GM04503 (cell line): ENCODE measurements at regions not wholly inside any gene's neighbourhood (a gene's known extent, or its start where the extent isn't known, plus 50 kb on each side); places are given as distances from the start of the nearest gene placed in this dataset.
"Not testable (repeated sequence)": the region's sequence is repeated elsewhere in the genome, so short reads cannot be mapped to it uniquely, and the experiment has no call there.

Experiments
- DNase-seq: peaks from one replicate; pipeline ENCODE4 v3.0.0-alpha.2; 2012; ENCODE audit warnings: low read depth

DNA sequence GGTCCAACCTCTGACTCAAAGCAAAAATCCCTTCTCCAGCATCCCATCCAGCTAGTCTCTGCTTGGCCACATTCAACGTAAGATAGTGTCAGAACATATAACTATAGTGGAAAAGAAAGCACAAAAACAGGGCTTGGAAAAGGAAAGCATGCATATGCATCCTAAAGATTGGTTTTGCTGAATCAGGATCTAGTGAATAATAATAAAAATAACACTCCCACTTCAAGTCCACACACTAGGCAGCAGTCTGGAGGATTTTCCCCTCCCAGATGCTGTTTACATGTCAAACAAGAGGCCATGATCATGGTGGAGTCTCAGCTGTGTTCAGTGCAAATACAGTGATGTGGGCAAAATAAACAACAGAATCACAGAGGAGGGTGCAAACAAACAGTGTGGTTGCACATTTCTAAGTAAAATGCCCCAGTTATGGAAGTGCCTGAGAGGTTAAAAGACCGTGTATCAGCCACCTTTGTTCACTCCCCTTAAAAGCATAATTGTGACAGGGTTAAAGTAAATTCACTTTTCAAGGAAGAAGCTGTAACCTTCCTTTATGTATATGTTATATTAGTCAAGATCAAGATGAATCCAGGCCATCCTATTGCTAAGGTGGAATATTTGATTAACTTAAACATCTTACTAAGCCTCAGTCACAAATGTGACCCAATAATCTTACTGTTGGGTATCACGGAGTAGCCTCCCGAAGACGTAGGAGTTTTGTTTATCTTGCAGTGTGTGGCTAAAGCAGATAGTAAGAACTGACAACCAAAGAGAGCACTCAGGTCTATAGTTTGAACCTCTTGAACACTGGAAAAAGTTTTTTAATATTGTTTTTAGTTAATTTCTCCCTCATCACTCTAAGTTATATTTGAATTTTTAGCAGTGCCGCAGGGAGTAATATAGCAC, 424.5 kb downstream of the SOX2 start:
- no peak for DNase-seq

DNA sequence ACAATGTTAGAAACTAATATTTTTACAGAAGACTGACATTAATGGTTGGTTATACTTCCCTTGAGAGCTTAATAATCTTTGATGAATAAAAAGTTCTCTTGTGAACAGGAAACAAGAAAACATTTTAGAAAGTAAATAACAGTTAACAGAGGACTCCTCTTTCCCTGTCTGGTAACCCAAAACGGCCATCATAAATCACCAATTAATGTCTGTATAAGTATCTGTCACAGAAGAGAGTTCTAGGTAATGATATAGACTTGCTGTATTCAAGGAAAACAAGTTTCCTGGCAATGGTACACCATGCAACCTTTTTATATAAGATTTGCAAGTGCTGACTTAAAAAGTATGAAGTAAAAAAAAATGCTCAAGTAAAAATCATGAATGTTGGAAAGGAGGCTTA, 426.7 kb downstream of the SOX2 start:
- no peak for DNase-seq

DNA sequence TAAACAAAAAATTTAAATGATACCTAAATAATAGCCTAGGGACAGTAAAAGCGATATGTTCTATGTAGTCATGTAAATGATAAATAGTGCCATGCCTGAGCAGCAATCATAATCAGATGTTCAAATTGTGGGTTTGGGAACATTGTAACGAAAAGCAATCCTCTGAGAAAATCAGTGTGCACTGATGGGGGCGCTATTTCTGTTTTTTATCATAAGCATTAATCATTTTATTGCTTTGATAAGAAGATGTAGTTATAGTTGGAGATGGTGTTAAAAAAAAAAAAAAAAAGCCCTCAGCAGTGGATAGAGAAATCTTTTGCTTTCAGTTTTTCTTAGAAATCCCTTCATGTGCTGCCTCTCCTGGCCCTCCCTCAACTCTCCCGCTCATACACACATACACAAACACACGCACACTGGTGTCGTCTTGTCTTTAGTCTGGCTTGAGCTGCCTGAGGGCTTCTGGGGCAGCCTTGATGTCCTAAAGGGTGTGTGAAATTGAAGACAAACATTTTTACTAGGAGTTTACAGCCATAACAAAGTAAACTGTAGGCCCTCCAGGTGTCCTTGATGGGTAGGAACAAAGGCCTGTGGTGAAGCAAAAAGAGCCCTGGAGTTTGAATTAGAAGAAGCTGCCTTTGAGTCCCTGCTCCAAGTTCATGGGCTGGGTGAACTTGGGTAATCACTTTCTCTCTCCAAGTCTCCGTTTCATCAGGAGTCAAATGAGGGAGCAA, 428.1 kb downstream of the SOX2 start:
- no peak for DNase-seq

DNA sequence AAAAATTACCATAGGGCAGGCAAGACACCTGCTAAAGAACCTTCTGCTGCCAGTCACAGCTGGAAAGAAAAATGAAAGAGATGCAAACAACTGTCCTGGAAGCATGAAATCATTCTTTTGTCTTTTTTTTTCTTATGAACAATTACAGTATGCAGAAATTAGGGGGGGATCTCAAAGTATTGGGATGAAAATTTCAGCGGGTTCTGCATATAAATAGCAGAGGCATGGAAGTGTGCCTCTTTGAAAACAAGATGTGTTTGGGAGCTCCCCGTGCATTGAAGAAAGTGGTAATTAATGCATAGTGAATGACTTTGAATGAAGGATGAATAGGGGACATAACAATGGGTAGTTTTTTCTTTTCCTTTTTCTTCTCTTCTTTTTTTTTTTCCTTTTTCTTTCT, 431.2 kb downstream of the SOX2 start:
- DNase-seq: no peak

DNA sequence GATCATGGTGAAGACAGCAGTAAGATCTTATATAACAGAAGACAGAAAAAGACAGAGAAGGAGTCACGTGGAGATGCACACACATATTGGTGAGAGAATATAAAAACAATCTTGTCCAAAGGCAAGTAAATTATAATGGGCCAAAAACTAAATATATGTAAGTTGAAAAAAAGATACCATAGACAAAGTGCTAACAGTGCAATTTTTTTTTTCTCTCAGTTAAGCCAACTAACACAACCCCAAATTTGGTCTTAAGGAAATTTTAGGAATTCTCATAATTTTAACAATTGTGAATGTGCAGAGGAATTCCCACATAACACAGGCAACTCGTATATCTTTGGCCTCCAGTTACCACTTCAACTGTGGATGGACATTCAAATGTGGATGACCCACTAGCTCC, 432.2 kb downstream of the SOX2 start:
- DNase-seq: no peak

DNA sequence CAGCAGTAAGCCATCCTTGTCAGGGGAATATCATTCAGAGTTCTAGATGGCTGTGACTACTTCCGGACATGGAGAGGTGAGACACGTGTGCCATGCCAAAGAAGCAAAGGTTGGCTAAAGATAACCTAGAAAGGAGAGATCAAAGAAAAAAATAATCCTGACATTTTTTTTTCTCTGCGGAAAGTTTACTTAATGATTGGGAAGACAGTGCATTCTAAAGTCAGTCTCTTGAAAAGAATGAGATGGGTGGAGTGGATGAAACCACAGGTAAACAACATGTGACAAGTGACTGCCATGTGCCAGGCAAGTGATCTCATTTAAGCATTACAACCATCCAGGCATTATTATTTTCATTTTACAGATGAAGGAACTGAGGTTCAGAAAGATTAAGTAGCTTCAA, 436.6 kb downstream of the SOX2 start:
- DNase-seq: no peak

DNA sequence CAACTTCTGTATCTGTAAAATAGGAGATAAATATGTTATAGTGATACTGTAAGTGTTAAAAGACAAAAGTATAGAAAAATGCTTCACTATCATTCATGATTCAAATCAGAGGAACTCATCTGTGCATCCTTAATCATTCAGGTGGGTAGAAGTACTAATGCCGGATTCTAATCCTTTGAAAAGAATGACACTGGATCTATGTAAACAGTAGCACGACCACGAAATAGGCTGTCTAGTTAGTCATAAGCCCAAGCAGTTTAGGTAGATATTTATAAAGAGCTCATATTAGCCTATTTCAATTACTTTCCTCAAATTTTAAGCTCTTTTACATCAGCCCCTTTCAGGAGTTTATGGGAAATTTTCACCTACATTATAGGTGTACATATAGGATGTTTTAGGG, 437.9 kb downstream of the SOX2 start:
- DNase-seq: no peak

DNA sequence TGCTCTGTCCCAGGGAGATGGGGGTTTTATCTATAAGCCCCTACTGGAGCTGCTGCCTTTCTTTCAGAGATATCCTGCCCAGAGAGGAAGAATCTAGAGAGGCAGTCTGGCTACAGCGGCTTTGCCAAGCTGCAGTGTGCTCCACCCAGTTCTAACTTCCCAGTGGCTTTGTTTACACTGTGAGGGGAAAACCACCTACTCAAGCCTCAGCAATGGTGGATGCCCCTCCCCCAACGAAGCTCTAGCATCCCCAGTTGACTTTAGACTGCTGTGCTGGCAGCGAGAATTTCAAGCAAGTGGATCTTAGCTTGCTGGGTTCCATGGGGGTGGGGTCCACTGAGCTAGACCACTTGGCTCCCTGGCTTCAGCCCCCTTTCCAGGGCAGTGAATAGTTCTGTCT, 444.6 kb downstream of the SOX2 start:
- not testable (repeated sequence) for DNase-seq

DNA sequence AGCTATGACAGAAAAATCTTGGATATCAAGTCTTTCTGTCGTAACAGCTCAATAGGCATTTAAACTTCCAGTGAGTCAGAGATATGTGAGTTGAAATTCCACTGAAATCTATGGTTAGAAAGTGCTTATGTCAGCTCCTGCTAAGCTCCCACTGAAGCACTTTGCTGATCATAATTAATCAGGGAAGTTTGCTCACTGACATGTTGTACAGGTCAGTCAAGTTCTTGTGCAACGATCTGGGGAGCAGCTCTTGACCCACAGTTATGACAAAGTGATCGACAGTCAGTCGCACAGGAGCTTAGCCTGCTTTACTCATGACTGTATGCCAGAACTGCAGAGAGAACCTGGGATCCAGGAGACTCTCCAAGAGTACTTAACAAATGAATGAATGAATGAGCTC, 453.5 kb downstream of the SOX2 start:
- no peak for DNase-seq

DNA sequence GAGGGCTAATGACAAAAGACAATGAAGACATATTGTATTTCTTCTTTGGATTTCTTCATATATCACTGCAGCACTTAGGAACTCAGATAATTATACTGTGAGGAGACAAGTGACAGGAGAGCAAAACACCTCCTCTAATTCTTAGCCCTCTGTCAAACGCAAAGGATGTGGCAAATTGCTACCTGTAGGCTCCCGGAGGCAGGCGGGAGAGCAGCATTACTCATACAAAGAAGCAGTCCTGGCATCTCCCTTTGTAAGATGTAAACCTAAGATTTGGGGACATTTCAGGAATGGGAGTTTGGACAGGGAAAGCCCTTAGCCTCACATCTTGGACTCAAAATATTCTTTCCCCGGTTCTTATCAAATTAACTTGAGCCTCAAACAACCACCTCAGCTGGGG, 460.8 kb downstream of the SOX2 start:
- no peak for DNase-seq

DNA sequence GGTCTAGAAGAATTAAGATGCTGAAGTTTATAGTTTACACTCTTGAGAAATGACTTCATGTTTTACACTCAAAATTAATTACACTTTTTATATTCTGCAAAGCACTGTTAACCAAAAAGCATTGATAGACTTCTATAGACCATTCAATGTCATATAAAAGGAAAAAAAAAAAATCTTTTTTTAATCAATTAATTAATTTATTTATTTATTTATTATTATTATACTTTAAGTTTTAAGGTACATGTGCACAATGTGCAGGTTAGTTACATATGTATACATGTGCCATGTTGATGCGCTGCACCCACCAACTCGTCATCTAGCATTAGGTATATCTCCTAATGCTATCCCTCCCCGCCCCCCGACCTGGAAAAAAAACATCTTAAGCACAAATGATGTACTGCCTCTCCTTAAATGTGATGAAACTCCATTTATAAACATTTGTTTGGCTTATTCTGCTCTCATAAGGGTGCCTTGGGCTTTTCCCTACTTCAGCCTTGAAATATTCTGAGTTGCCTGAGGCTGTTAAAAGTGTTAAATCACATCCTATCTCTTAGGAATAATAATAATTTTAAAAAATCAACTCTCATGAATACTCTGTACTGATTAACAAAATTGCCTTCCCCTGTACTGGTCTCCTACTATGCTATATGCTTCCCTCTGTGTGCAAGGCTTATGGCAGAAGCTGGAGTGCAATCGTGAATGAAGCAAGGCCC, 466.9 kb downstream of the SOX2 start:
- no peak for DNase-seq

DNA sequence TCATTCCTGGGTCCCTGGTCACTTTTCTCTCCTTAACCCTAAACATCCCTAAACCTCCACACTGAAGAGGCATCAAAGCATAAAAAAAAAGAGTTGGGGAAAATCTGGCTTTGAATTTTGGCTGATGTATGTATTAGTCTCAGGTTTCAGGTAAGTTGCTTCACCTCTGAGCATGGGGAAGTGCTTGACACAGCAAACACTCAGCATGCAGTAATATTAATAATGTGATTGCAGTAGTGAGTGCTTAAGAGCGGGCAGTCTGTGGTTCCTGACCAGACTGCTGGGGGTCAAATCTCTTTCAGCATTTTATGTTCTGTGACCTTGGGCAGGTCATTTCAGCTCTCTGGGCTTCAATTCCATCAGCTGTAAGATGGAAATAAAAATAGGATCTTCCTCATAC, 467.9 kb downstream of the SOX2 start:
- no peak for DNase-seq

DNA sequence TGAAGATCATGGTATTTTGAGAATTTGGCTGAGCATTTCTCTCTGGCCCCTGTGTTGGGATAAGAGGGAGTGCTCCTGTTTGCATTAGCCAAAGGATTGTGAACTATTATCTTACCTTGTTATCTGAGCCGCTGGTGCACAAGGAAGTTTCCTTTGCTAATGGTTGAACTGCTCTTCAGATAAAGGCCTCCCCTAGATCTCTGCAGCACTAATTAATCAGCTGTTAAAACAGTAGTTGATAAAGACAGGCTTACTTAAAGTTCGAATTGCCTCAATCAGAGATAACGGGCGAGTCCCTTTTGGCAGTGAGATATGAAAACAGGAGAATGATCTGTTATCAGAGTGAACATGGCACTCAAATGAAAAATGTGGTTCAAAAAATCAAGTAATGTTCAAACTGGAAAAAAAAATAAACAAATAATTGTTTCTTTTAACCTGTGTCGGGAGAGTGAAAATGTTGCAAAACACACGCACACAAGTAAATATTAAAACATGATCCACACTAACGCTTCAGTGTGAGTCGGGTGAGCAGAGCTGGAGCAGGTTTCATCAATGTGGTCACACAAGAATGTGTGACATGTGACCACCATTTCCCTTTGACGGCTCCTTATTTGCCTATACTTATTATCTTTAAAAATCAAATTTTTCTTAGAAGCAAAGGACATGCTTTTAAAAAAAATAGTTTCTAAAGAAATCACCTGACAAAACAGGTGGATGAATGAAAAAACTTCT, 469.1 kb downstream of the SOX2 start:
- DNase-seq: no peak

DNA sequence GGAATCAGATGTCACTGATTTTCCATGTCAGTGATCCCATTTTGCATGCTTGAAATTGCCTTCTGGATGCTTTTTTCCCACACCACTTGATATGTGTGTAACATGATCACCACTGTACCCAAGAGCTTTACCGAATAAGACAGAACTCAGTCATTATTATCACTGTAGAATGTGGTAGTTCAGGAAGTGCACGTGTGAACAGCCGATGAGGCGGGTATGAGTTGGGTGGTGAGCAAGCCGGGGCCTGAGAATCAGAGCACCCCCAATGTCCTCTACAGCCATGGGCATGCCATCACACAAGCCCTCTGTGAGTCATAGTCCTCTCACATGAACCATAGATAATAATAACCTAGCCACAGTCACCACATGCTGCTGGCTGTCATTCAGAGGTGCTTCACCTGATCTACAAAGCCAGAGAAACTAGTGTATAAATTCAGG, 470.8 kb downstream of the SOX2 start:
- DNase-seq: no peak

DNA sequence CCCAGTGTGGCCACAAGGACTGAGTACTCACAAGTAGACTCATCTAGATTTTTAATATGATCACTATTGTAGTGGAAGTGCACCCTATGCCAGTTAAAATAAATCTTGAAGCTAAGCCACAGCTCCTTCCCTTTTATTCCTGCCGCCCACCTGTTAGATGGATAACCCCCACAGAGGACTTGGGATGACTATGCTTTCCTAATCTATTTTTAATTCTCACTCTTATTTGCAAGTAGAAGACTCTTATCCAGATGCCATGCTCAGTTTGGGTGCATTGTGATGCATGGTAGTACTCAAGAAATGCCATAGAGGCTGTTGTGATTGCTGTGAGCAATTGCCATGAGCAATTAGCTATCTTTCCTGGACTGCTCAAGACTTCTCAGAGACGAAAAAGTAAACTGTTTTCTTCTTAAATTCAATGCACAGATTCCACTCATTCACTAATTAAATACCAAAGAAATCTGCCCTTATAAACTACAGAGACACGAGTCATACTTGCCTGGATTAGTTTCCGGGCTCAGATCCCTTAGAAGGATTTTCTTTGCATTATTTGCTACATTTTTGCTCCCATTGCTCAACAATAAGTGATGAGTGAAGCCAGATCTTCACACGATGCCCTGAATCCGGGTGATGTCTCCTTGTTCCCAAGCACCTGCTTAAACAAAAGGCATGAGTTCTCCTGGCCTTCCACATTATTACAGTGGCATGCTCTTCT, 472.1 kb downstream of the SOX2 start:
- DNase-seq: no peak

DNA sequence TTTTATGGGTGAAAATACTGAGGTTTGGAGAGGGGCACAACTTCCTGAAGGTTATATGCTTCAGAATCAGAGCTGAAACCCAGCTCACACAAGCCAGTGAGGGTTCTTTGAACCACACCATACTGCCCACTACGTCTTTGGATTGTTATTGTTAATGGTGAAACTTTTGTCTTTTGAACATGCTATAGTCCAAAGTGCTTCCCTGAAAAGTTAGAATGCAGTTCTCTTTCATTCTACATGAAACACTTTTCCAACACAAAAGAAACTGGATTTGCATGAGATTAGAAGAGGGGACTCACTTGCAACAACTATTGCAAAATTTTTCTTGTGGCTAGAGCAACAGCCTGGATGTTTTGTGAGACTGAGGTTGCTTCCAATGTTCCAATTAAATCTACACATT, 473.6 kb downstream of the SOX2 start:
- no peak for DNase-seq

DNA sequence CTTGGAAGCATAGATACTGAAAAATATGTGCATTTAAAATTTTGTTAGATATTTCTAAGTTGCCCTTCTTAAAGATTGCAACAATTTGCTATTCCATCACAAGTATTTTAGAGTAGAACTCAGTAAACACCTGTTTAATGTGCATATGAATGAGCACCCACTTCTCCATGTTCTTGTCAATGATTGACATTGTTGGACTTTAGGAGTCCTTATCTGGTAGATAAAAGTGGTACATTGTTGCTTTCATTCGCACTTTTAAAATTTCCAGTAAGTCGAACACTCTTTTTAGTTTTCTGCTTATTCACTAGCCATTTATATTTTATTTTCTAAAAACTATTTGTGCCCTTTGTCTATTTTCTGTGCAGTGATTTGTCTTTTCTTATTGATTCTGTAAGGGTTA, 478.3 kb downstream of the SOX2 start:
- no peak for DNase-seq

DNA sequence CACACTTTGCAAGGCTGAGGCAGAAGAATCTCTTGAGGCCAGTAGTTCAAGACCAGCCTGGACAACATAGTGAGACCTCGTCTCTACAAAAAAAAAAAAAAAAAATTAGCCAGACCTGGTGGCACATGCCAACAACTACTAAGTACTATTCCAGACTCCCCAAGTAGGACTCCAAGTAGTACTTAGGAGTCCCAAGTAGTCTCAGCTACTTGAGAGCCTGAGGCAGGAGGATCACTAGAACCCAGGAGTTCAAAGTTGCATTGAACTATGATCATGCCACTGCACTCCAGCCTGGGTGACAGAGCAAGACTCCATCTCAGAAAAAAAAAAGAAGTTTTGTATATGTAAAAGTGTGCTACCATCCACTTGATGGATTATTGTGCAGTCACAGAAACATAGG, 486.6 kb downstream of the SOX2 start:
- DNase-seq: no peak

DNA sequence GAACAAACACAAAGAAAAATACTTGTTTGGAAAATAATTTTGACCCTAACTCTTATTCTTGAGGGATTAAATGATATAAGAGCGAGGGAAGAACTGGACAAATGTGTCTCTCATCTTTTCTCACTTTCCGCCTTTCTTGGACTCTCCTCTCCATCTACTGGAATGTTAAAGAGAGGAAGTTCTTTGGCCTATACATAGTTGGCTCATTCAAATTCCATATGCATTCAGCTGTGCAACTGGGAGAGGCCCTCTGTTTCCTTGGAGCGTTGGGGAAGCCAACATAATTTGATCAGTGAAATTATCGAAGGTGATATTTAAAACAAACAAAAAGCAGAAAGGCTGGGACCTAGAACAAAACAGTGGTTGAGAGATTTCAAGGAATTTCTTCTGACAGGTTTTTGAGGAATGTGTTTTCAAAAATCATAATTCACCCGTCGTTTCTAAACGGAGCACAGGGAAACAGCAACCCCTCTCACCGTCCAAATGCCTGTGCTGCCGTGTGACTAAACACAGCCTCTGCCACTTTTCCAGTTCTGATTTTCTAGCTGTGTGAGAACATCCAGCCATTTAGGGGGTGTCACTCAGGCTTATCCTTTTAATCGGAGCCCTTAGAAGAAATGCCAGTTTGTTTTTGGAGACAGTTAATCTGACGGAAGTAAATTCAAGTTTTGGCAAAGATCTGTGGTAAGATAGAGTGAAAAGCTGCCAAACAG, 489.9 kb downstream of the SOX2 start:
- DNase-seq: no peak

DNA sequence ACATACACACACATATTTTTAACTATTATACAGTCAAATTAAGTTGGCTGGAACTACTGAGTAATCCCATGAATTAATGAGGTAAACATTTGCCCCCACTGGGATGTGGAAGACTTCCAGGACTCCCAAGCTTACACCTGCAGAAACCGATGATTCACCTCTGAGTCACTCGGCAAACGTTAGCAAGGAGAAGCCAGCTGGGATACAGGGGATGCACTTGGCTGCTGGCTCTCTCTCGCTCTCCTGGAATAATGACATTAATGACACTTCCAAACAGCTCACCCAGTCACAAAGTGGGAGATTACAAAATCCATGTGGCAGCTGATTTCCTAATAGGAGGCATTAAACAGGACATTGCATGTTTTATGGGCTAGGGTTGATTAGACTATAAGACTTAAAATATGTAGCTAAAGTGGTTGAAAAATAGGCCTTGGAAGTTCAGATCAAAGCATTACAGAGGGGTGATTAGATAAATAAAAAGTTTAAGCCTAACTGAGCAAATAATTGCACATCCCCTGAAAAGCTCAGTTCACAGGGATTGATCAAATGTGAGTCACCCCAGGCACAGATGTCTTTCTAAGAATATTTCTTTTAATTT, 500.9 kb downstream of the SOX2 start:
- no peak for DNase-seq
